GM21381 (cell line): ENCODE measurements at regions not wholly inside any gene's neighbourhood (a gene's known extent, or its start where the extent isn't known, plus 50 kb on each side); places are given as distances from the start of the nearest gene placed in this dataset.
"Not testable (repeated sequence)": the region's sequence is repeated elsewhere in the genome, so short reads cannot be mapped to it uniquely, and the experiment has no call there.

Experiments
- ATAC-seq: cut with Tn5 transposase; IDR thresholded peaks from one replicate; pipeline ENCODE4 v1.9.1; 2021; ENCODE audit warnings: mild to moderate bottlenecking, moderate library complexity; ENCODE audit not compliant: unreplicated experiment

DNA sequence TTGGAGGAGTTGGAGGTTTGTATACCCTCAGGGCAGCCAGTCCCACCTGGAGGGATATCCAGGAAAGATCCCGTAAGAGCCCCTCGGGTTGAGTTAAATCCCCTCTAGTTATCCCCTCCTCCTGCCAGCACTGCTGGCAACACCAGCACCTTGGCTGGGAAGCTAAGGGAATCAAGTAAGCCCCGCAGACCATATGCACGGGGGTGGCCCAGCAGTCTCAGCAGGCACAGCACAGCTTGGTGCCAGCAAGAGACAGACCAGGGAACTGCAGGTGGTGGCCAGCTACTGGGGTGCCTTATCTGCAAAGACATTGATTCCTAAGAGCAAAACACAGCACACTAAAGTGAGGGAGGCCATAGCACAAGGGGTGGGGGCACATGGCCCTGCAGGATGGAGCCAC is 173.8 kb downstream of the GOLGA6L4 start:
- not testable (repeated sequence) for ATAC-seq

GRCh38 chr15:84421513-84422181 is 179.2 kb upstream of the ZSCAN2 start:
- ATAC-seq, result not testable (repeated sequence)

- not testable (repeated sequence) for ATAC-seq
Observed at GRCh38 chr15:84425327-84425726, 175.5 kb upstream of the ZSCAN2 start.

DNA sequence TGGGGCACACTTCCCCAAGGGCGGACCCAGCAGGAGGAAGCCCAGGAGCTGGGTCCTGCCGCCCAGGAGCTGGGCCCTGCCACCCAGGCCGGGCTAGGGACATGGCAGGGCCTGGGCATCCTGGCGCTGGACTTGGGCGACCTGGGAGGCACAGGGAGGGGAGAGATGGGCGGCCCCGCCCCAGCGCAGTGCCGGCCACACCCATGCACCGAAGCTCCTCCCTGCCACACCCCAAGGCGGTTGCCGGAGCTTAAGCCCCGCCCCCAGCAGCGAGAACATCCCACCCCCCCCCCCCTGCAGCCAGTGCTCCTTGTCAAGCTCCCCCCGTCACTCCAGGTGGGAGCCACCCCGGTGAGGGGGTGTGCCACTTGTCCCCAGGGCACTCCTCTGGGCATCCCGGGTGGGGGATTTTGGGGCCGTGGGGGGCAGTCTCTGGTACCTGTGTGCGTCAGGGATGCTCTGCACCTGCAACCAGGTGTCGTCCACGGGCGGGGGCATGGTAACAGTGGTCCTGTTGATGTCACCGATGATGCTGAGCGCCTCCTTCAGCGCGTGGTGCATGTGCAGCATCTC is 127.4 kb upstream of the ZSCAN2 start:
- not testable (repeated sequence) for ATAC-seq

DNA sequence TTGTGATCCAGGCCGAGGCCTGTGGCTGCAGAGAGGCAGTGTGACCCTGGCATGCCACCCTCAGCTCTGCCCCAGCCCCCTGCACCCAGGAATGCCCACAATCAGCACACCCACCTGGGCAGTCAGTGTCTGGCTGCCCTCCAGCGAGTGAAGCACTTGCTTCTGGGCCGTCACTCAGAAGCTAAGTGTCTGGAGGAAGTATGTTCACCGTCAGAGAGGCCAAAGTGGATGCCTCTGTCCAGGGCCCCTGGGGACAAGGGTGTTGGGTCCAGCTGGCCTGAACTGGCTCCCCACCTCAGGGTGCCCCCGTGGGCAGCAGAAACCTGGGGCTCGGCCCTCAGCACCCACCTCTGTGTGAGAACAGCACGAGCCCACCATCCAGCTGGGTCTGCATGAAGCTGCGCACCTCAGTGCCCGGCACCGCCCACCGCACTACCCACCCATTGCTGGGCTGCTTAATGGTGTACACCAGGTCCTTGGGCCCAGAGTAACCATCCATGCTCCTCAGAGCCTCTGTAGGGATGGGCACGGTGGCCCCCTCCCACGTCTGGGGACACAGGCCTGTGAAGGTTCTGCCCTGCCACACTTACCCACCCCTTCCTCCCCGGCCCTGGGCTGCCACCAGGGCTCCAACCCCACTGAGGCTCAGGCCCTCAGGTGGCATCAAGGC is 124.3 kb upstream of the ZSCAN2 start:
- not testable (repeated sequence) for ATAC-seq

DNA sequence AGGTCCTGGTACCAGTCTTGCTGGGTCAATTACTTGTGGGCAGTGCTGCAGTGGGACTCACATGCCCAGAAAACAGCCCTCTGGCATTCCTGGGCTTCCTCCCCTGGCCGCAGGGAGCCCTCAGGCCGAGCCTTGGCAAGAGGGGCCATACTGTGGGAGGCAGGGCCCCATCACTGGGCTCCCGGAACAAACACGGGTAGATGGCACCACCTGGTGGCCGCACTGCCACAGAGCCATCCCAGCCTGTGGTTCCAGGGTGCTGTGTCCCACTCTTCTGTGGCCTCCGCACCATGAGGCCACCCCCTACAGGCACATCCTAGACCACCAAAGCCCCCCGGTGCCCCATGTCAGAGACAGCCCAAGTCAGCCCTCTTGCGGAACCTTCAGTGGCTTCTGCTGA is 123.3 kb upstream of the ZSCAN2 start:
- ATAC-seq, result peak; percentile 94

GRCh38 chr15:84480174-84480681 is 120.6 kb upstream of the ZSCAN2 start:
- not testable (repeated sequence) for ATAC-seq

DNA sequence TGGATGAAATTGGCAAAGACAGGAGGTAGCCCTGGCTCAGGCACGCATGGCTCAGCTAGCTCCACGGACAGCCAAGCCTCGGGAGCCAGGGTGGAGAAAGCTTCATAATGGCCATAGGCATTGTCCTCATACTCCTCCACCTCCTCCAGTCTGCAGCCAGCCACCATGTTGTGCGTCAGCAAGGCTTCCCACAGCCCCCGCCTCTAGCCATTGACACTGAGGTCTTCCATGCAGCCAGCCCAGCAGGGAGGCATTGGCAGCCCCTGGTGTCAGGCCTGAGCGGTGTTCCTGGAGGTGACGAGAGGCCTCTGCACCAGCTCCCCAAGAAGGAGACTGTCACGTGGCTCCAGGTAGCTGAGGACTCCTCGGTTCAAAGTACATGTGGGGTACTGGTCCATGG is 117.0 kb upstream of the ZSCAN2 start:
- ATAC-seq, result not testable (repeated sequence)

- not testable (repeated sequence) for ATAC-seq
Observed at GRCh38 chr15:84500165-84500889, 100.5 kb upstream of the ZSCAN2 start.

GRCh38 chr15:84503101-84503500 is 97.7 kb upstream of the ZSCAN2 start:
- ATAC-seq, result not testable (repeated sequence)

DNA sequence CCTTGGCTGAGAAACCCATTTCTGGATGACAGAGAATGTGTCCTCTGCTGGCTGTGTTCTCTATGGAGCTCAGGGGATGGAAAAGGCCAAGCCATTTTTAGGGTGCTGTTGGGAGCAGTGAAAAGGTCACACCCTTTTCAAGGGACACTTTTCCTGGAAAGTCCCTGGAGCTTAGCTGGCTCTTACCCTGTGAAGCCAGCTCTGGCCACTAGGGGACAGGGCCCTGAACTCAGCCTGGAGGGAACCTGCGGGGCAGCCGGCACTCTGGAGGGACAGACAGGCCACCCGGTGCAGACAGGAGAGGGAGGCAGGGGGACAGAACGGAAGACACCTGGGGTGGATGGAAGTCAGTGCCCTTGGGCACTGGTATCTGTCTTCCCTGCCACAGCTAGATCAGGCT is 95.3 kb upstream of the ZSCAN2 start:
- not testable (repeated sequence) for ATAC-seq

- not testable (repeated sequence) for ATAC-seq
Observed at GRCh38 chr15:84512324-84512723, 88.5 kb upstream of the ZSCAN2 start.

DNA sequence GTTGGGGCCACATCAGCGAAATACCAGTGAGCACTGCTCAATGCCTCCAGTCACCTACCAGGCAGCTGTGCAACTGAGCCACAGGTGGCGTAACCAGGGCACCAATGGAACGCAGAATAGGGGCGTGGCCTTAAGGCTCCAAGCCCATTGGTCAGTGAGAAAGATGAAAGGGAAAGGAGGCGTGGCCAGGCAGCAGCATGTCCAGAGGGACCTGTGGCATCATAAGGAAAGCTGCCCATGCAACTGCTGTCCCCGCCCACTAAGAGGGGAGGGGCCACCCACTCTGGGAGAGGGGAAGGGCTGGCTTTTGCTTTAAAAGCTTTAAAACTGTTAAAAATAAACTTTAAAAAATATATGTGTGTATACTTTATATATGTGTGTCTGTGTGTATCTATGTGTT is 84.0 kb upstream of the ZSCAN2 start:
- ATAC-seq, result not testable (repeated sequence)

GRCh38 chr15:84525491-84526344 is 75.1 kb upstream of the ZSCAN2 start:
- not testable (repeated sequence) for ATAC-seq

DNA sequence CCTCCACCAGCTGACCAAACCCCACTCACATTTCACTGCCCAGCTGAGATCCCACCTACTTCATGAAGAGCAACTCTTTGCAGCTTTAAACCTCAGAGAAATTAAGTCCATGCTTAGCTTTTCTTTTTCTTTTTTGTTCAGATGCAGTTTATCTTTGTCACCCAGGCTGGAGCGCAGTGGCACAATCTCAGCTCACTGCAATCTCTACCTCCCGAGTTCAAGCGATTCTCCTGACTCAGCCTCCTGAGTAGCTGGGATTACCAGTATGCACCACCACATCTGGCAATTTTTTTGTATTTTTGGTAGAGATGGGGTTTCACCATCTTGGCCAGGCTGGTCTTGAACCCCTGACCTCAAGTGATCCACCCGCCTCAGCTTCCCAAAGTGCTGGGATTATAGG is 70.1 kb upstream of the ZSCAN2 start:
- not testable (repeated sequence) for ATAC-seq

- ATAC-seq, result not testable (repeated sequence)
Observed at GRCh38 chr15:84531223-84531622, 69.6 kb upstream of the ZSCAN2 start.

- ATAC-seq, result not testable (repeated sequence)
Observed at GRCh38 chr15:84531709-84532367, 69.0 kb upstream of the ZSCAN2 start.

- ATAC-seq, result not testable (repeated sequence)
Observed at GRCh38 chr15:84533705-84534104, 67.1 kb upstream of the ZSCAN2 start.

DNA sequence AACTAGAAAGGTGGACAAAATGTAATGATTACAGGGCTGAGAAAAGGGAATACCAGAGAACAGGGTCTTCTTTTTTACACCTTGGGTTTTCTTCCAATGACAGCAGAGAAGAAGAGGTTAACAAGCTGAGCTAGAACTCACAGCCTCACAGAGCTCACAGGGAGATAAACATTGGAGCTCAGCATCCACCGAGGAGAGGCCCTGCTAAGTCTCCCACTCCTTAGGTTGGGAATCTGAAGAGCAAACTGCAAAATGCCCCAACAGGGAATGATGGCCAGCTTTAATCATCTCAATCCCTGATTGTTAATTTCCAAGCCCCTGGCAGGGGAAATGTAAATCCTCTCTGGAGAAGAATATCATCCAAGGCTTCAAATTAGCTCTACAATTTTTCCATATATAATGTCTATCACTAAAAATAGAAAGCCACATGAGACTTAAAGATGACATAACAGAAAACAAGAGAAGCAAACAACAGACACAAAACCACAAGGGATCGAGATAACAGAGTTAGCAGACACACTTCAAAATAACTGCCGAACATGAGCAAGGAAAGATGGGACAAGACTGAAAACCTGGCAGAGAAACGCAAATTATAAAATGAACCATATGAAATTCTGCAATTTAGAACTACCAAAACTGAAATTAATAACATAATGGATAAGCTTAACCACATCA is 66.1 kb upstream of the ZSCAN2 start:
- not testable (repeated sequence) for ATAC-seq
